T-cell (primary cell): ENCODE measurements at regions not wholly inside any gene's neighbourhood (a gene's known extent, or its start where the extent isn't known, plus 50 kb on each side); places are given as distances from the start of the nearest gene placed in this dataset.

Experiments used
- ATAC-seq, 4 experiments: fragments of 200-7000 bp in 3 of 4; fragments of 150-1000 bp in 1 of 4; cut with Tn5 transposase; replicated peaks in 1 of 4; 1 replicate in 3 of 4; 2 replicates in 1 of 4; pipeline ENCODE4 v1.10.0; 2021; ENCODE audit warnings: moderate library complexity in 3 of 4, mild to moderate bottlenecking in 2 of 4, moderate number of reproducible peaks in 1 of 4
- CTCF ChIA-PET, 2 donors: fragments of 300-600 bp; sonication (Branson Sonifier 250); formaldehyde crosslinking; loops; one replicate each; lab custom pipeline; 2022; ENCODE audit warnings: antibody characterized with exemption in 2 of 2; lab: Charles Lee
- POLR2A ChIA-PET, 2 donors: fragments of 300-600 bp; sonication (Branson Sonifier 250); formaldehyde crosslinking; loops; one replicate each; lab custom pipeline; 2022; ENCODE audit warnings: antibody characterized with exemption in 2 of 2; lab: Charles Lee
- DNase-seq, 35 experiments: peaks; one replicate each; pipeline versions ENCODE4 v3.0.0 to v3.0.0-alpha.2; 2013 to 2023
- H3K27ac ChIP-seq: one replicate; pipeline ENCODE4 v1.5.1; 2013; ENCODE audit warnings: low read length
- H3K27me3 ChIP-seq, 2 experiments: replicated peaks in 1 of 2; 1 replicate in 1 of 2; 2 replicates in 1 of 2; pipeline versions ENCODE4 v1.6.1 to v1.7.0; 2013; ENCODE audit warnings: low read length in 1 of 2, mixed read lengths in 1 of 2; ENCODE audit not compliant: control insufficient read depth in 2 of 2, insufficient read depth in 2 of 2; ENCODE audit errors: extremely low read depth in 1 of 2
- H3K36me3 ChIP-seq, 2 donors: 1 replicate in 1 of 2; 2 replicates in 1 of 2; pipeline versions ENCODE4 v1.6.1 to v1.7.0; 2013; ENCODE audit warnings: low read length in 1 of 2; ENCODE audit not compliant: control insufficient read depth in 2 of 2, insufficient read depth in 1 of 2; ENCODE audit errors: extremely low read depth in 1 of 2
- H3K4me1 ChIP-seq, 2 experiments: 1 replicate in 1 of 2; 2 replicates in 1 of 2; pipeline versions ENCODE4 v1.6.1 to v1.7.0; 2013; ENCODE audit warnings: low read length in 2 of 2, mixed read lengths in 1 of 2; ENCODE audit not compliant: insufficient read depth in 2 of 2, control insufficient read depth in 1 of 2; ENCODE audit errors: extremely low read depth in 1 of 2
- H3K4me3 ChIP-seq, 2 donors: 1 replicate in 1 of 2; 2 replicates in 1 of 2; pipeline versions ENCODE4 v1.5.1 to v1.7.0; 2013; ENCODE audit warnings: mild to moderate bottlenecking in 2 of 2, low read length in 1 of 2, moderate library complexity in 1 of 2; ENCODE audit not compliant: control insufficient read depth in 1 of 2; ENCODE audit errors: extremely low read depth in 1 of 2
- H3K9me3 ChIP-seq: 2 replicates; pipeline ENCODE4 v1.7.0; 2013
- H3K27ac Mint-ChIP-seq, 2 donors: one replicate each; pipeline ENCODE4 v1.8.0; 2020 to 2021; ENCODE audit warnings: mild to moderate bottlenecking in 2 of 2, mixed read lengths in 2 of 2
- H3K27me3 Mint-ChIP-seq, 2 donors: one replicate each; pipeline ENCODE4 v1.8.0; 2021 to 2022; ENCODE audit warnings: mixed read lengths in 2 of 2
- H3K36me3 Mint-ChIP-seq: one replicate; pipeline ENCODE4 v1.8.0; 2021; ENCODE audit warnings: mixed read lengths
- H3K4me1 Mint-ChIP-seq, 3 donors: one replicate each; pipeline ENCODE4 v1.8.0; 2020 to 2022; ENCODE audit warnings: mixed read lengths in 3 of 3, mild to moderate bottlenecking in 1 of 3
- H3K4me3 Mint-ChIP-seq, 3 donors: one replicate each; pipeline ENCODE4 v1.8.0; 2020 to 2022; ENCODE audit warnings: mild to moderate bottlenecking in 3 of 3, mixed read lengths in 3 of 3, moderate library complexity in 3 of 3
- H3K9me3 Mint-ChIP-seq, 3 donors: one replicate each; pipeline ENCODE4 v1.8.0; 2020 to 2022; ENCODE audit warnings: mixed read lengths in 3 of 3
- WGBS: methylation state at CpG from one replicate; pipeline ENCODE4 v1.1.5; 2013; ENCODE audit warnings: missing lambda C conversion rate; ENCODE audit not compliant: insufficient coverage; 5-methylcytosine and 5-hydroxymethylcytosine counted together

GRCh38 chr3:68447885-68448284, 484.5 kb downstream of the TAFA4 start:
- H3K27ac ChIP-seq = no peak overlapping the region
- H3K9me3 ChIP-seq = no peaks in the 10 kb centered on the region
- no peak for ATAC-seq
- no peaks in the 10 kb centered on the region for H3K4me1 Mint-ChIP-seq
- no peak overlapping the region for H3K4me3 Mint-ChIP-seq
- peaks cover 10% of the 10 kb centered on the region for H3K36me3 Mint-ChIP-seq
- H3K9me3 Mint-ChIP-seq = peaks cover 0 to 3% (median 0%) of the 10 kb centered on the region in 3 donors
- no peaks in the 10 kb centered on the region for H3K36me3 ChIP-seq
- no peaks in the 10 kb centered on the region for H3K27me3 ChIP-seq
- H3K27ac Mint-ChIP-seq = no peak overlapping the region
- no peaks in the 10 kb centered on the region for H3K4me1 ChIP-seq
- no peak for DNase-seq
- H3K4me3 ChIP-seq = no peak overlapping the region
- ChIA-PET POLR2A (no interaction called here), CTCF (no interaction called here)
- H3K27me3 Mint-ChIP-seq = no peaks in the 10 kb centered on the region

GRCh38 chr3:68441054-68441453, 491.3 kb downstream of the TAFA4 start:
- H3K27ac Mint-ChIP-seq = no peak overlapping the region
- H3K9me3 ChIP-seq = no peaks in the 10 kb centered on the region
- no peaks in the 10 kb centered on the region for H3K4me1 Mint-ChIP-seq
- H3K4me3 ChIP-seq = no peak overlapping the region
- 55% methylated on average over 1 of the region's 1 CpG for WGBS
- peaks cover 2 to 4% (median 3%) of the 10 kb centered on the region in 3 donors for H3K9me3 Mint-ChIP-seq
- DNase-seq (no peak), ATAC-seq (no peak)
- H3K27ac ChIP-seq = no peak overlapping the region
- ChIA-PET POLR2A (no interaction called here), CTCF (no interaction called here)
- no peaks in the 10 kb centered on the region for H3K36me3 ChIP-seq
- no peaks in the 10 kb centered on the region for H3K27me3 ChIP-seq
- H3K27me3 Mint-ChIP-seq = no peaks in the 10 kb centered on the region
- H3K36me3 Mint-ChIP-seq = peaks cover 9% of the 10 kb centered on the region
- H3K4me3 Mint-ChIP-seq = no peak overlapping the region
- no peaks in the 10 kb centered on the region for H3K4me1 ChIP-seq

- H3K27me3 ChIP-seq = no peaks in the 10 kb centered on the region
- Mint-ChIP-seq H3K9me3 (peaks cover 2 to 8% (median 3%) of the 10 kb centered on the region in 3 donors), H3K4me3 (no peak overlapping the region), H3K4me1 (no peaks in the 10 kb centered on the region), H3K36me3 (peaks cover 3% of the 10 kb centered on the region), H3K27ac (no peak overlapping the region), H3K27me3 (no peaks in the 10 kb centered on the region)
- H3K27ac ChIP-seq = no peak overlapping the region
- CTCF ChIA-PET = interaction anchor here in 1 of 2 donors (0.6 kb wide), 1 partner anchor 37 kb away, joined by 4 read pairs; no protein-coding TSS in a partner anchor
- H3K4me1 ChIP-seq = no peaks in the 10 kb centered on the region
- POLR2A ChIA-PET = no interaction called here
- no CpG with 5 or more reads among the region's 3 CpGs for WGBS
- ATAC-seq (no peak), DNase-seq (no peak)
- no peaks in the 10 kb centered on the region for H3K9me3 ChIP-seq
- H3K36me3 ChIP-seq = no peaks in the 10 kb centered on the region
- H3K4me3 ChIP-seq = no peak overlapping the region
These were observed 495.5 kb downstream of the TAFA4 start for GRCh38 chr3:68436619-68437401.

- ChIA-PET POLR2A (interaction anchor here in 1 of 2 donors (0.7 kb wide), 1 partner anchor 112 kb away, joined by 3 read pairs; no protein-coding TSS in a partner anchor), CTCF (no interaction called here)
- Histone ChIP-seq H3K4me1 (no peaks in the 10 kb centered on the region), H3K27ac (no peak overlapping the region), H3K9me3 (no peaks in the 10 kb centered on the region), H3K4me3 (no peak overlapping the region), H3K27me3 (no peaks in the 10 kb centered on the region), H3K36me3 (no peaks in the 10 kb centered on the region)
- no peak for ATAC-seq
- Mint-ChIP-seq H3K36me3 (no peaks in the 10 kb centered on the region), H3K27ac (no peak overlapping the region), H3K27me3 (no peaks in the 10 kb centered on the region), H3K4me3 (no peak overlapping the region), H3K4me1 (no peaks in the 10 kb centered on the region), H3K9me3 (peaks cover 0 to 9% (median 0%) of the 10 kb centered on the region in 3 donors)
- DNase-seq = no peak
- no CpG with 5 or more reads among the region's 2 CpGs for WGBS
These were observed 503.9 kb downstream of the TAFA4 start for GRCh38 chr3:68428495-68428894.

GRCh38 chr3:68424796-68425460, 507.4 kb downstream of the TAFA4 start:
- H3K4me1 Mint-ChIP-seq = no peaks in the 10 kb centered on the region
- H3K36me3 Mint-ChIP-seq = peaks cover 7% of the 10 kb centered on the region
- peaks cover 0 to 4% (median 0%) of the 10 kb centered on the region in 3 donors for H3K9me3 Mint-ChIP-seq
- no peak overlapping the region for H3K4me3 Mint-ChIP-seq
- DNase-seq (no peak), ATAC-seq (no peak)
- Histone ChIP-seq H3K27me3 (no peaks in the 10 kb centered on the region), H3K4me3 (no peak overlapping the region), H3K36me3 (no peaks in the 10 kb centered on the region), H3K4me1 (no peaks in the 10 kb centered on the region), H3K27ac (no peak overlapping the region), H3K9me3 (no peaks in the 10 kb centered on the region)
- POLR2A ChIA-PET = no interaction called here
- 50% methylated on average over 1 of the region's 7 CpGs for WGBS
- H3K27ac Mint-ChIP-seq = no peak overlapping the region
- CTCF ChIA-PET = no interaction called here
- no peaks in the 10 kb centered on the region for H3K27me3 Mint-ChIP-seq

- Histone ChIP-seq H3K4me1 (no peaks in the 10 kb centered on the region), H3K4me3 (no peak overlapping the region), H3K27ac (no peak overlapping the region), H3K36me3 (no peaks in the 10 kb centered on the region), H3K9me3 (no peaks in the 10 kb centered on the region), H3K27me3 (no peaks in the 10 kb centered on the region)
- no peaks in the 10 kb centered on the region for H3K4me1 Mint-ChIP-seq
- ChIA-PET POLR2A (no interaction called here), CTCF (no interaction called here)
- no peaks in the 10 kb centered on the region for H3K9me3 Mint-ChIP-seq
- no peak overlapping the region for H3K27ac Mint-ChIP-seq
- no peaks in the 10 kb centered on the region for H3K36me3 Mint-ChIP-seq
- ATAC-seq (no peak), DNase-seq (no peak)
- H3K27me3 Mint-ChIP-seq = no peaks in the 10 kb centered on the region
- no peak overlapping the region for H3K4me3 Mint-ChIP-seq
- WGBS = no CpG with 5 or more reads among the region's 1 CpG
These were observed 523.7 kb downstream of the TAFA4 start for GRCh38 chr3:68408626-68409025.
